CD4-positive, alpha-beta T cell (primary cell): ENCODE measurements at regions not wholly inside any gene's neighbourhood (a gene's known extent, or its start where the extent isn't known, plus 50 kb on each side); places are given as distances from the start of the nearest gene placed in this dataset.
"Not testable (repeated sequence)": the region's sequence is repeated elsewhere in the genome, so short reads cannot be mapped to it uniquely, and the experiment has no call there.

Experiments
- ATAC-seq: fragments of 200-7000 bp; cut with Tn5 transposase; one replicate; pipeline ENCODE4 v1.10.0; 2022; ENCODE audit warnings: mild to moderate bottlenecking; ENCODE audit not compliant: poor library complexity
- CTCF ChIA-PET: fragments of 350-600 bp; sonication (Branson Sonifier 250); formaldehyde crosslinking; loops from one replicate; lab custom pipeline; 2021; ENCODE audit warnings: antibody characterized with exemption, inconsistent platforms; lab: Charles Lee
- POLR2A ChIA-PET: fragments of 350-600 bp; sonication (Branson Sonifier 250); formaldehyde crosslinking; loops from one replicate; lab custom pipeline; 2021; ENCODE audit warnings: antibody characterized with exemption, inconsistent platforms; lab: Charles Lee
- DNase-seq, 14 experiments: peaks; one replicate each; pipeline ENCODE4 v3.0.0-alpha.2; 2013 to 2020; ENCODE audit warnings: mixed read lengths in 2 of 14
- H3K27ac ChIP-seq, 2 donors: one replicate each; pipeline versions ENCODE4 v1.5.1 to v1.7.0; 2013; ENCODE audit warnings: low read length in 2 of 2, low read depth in 1 of 2, mild to moderate bottlenecking in 1 of 2
- H3K27me3 ChIP-seq, 2 experiments: 1 replicate in 1 of 2; 2 replicates in 1 of 2; pipeline versions ENCODE4 v1.6.1 to v1.7.0; 2013; ENCODE audit warnings: low read length in 2 of 2, control low read depth in 1 of 2, mild to moderate bottlenecking in 1 of 2, moderate library complexity in 1 of 2; ENCODE audit not compliant: insufficient read depth in 2 of 2, control insufficient read depth in 1 of 2
- H3K36me3 ChIP-seq: one replicate; pipeline ENCODE4 v1.6.1; 2013; ENCODE audit warnings: low read length, control low read depth; ENCODE audit not compliant: insufficient read depth
- H3K4me1 ChIP-seq: one replicate; pipeline ENCODE4 v1.6.1; 2013; ENCODE audit warnings: low read length, control low read depth; ENCODE audit not compliant: insufficient read depth
- H3K4me3 ChIP-seq: one replicate; pipeline ENCODE4 v1.5.1; 2013; ENCODE audit warnings: mild to moderate bottlenecking, low read length, moderate library complexity
- H3K9me3 ChIP-seq, 2 experiments: 1 replicate in 1 of 2; 2 replicates in 1 of 2; pipeline versions ENCODE4 v1.6.1 to v1.7.0; 2013; ENCODE audit warnings: low read length in 2 of 2, mild to moderate bottlenecking in 2 of 2, control low read depth in 1 of 2, moderate library complexity in 1 of 2; ENCODE audit not compliant: control insufficient read depth in 1 of 2, insufficient read depth in 1 of 2
- H3K27ac Mint-ChIP-seq: one replicate; pipeline ENCODE4 v1.8.0; 2020; ENCODE audit warnings: mixed read lengths
- H3K27me3 Mint-ChIP-seq: one replicate; pipeline ENCODE4 v1.8.0; 2021; ENCODE audit warnings: mixed read lengths
- H3K36me3 Mint-ChIP-seq: one replicate; pipeline ENCODE4 v1.8.0; 2021; ENCODE audit warnings: low read depth, mixed read lengths
- H3K4me1 Mint-ChIP-seq: one replicate; pipeline ENCODE4 v1.8.0; 2021; ENCODE audit warnings: low read depth, mixed read lengths
- H3K4me3 Mint-ChIP-seq: one replicate; pipeline ENCODE4 v1.8.0; 2020; ENCODE audit warnings: mild to moderate bottlenecking, mixed read lengths
- H3K9me3 Mint-ChIP-seq: one replicate; pipeline ENCODE4 v1.8.0; 2020; ENCODE audit warnings: mixed read lengths
- intact Hi-C, 2 experiments: fragments of 100-400 bp; cut with DNase I in 1 of 2; cut with micrococcal nuclease in 1 of 2; formaldehyde crosslinking; loops; one replicate each; pipeline versions ENCODE4 v1.15.1 to v1.9.0; 2023 to 2025; cut with DNase I, micrococcal nuclease
- TF ChIP-seq, protein P1 (sequence below): fragments of 200-600 bp; IDR thresholded peaks from one replicate; pipeline ENCODE4 v1.8.0; 2022; ENCODE audit warnings: antibody characterized with exemption, mild to moderate bottlenecking

DNA sequence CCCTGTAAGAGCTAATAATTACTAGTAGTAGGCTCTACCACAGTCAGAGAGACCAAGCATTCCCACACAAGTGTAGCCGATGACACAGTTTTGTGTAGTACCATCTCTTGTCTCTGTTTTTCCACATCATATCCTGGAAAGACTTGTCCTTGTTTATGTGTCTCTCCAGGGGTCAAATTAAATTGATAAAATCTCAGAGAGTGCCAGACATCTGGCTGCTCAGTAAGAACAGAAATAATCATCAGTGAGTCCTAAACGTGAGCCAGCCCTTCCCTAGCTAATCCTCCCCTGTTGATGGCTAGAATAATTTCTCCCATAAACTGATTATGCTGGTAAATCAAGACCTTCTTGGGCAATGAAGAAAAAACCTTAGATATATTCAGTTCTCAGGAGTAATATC is 111.4 kb upstream of the GRAMD1B start:
- TF ChIP-seq, protein P1, sequence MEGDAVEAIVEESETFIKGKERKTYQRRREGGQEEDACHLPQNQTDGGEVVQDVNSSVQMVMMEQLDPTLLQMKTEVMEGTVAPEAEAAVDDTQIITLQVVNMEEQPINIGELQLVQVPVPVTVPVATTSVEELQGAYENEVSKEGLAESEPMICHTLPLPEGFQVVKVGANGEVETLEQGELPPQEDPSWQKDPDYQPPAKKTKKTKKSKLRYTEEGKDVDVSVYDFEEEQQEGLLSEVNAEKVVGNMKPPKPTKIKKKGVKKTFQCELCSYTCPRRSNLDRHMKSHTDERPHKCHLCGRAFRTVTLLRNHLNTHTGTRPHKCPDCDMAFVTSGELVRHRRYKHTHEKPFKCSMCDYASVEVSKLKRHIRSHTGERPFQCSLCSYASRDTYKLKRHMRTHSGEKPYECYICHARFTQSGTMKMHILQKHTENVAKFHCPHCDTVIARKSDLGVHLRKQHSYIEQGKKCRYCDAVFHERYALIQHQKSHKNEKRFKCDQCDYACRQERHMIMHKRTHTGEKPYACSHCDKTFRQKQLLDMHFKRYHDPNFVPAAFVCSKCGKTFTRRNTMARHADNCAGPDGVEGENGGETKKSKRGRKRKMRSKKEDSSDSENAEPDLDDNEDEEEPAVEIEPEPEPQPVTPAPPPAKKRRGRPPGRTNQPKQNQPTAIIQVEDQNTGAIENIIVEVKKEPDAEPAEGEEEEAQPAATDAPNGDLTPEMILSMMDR = no peak
- Histone ChIP-seq H3K9me3 (no peaks in the 10 kb centered on the region), H3K36me3 (no peaks in the 10 kb centered on the region), H3K4me3 (no peak overlapping the region), H3K27ac (no peak overlapping the region), H3K4me1 (no peaks in the 10 kb centered on the region), H3K27me3 (no peaks in the 10 kb centered on the region)
- no peaks in the 10 kb centered on the region for H3K9me3 Mint-ChIP-seq
- no peak for DNase-seq
- H3K27me3 Mint-ChIP-seq = peaks cover 4% of the 10 kb centered on the region
- H3K4me3 Mint-ChIP-seq = no peak overlapping the region
- no peak overlapping the region for H3K27ac Mint-ChIP-seq
- no peak for ATAC-seq
- intact Hi-C loops = no loop called here
- ChIA-PET POLR2A (no interaction called here), CTCF (no interaction called here)
- H3K36me3 Mint-ChIP-seq = no peaks in the 10 kb centered on the region
- H3K4me1 Mint-ChIP-seq = no peaks in the 10 kb centered on the region

DNA sequence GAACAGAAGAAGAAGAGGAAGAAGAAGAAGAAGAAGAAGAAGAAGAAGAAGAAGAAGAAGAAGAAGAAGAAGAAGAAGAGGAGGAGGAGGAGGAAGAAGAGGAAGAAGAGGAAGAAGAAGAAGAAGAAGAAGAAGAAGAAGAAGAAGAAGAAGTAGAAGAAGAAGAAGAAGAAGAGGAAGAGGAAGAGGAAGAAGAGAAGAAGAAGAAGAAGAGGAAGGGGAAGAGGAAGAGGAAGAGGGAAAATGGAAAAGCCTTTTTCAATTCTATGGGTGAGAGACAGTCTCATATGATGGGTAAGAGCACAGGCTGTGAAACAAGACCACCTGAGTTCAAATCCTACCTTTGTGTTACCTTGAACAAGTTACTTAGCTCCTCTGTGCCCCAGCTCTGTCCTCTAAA is 111.9 kb upstream of the GRAMD1B start:
- H3K4me1 ChIP-seq, DNase-seq, ATAC-seq, intact Hi-C loops, H3K36me3 ChIP-seq, H3K27me3 ChIP-seq, H3K4me3 ChIP-seq, POLR2A ChIA-PET, H3K9me3 Mint-ChIP-seq, H3K9me3 ChIP-seq, H3K27me3 Mint-ChIP-seq, H3K27ac ChIP-seq, CTCF ChIA-PET, H3K4me1 Mint-ChIP-seq, H3K4me3 Mint-ChIP-seq, H3K27ac Mint-ChIP-seq, H3K36me3 Mint-ChIP-seq: not testable (repeated sequence)

DNA sequence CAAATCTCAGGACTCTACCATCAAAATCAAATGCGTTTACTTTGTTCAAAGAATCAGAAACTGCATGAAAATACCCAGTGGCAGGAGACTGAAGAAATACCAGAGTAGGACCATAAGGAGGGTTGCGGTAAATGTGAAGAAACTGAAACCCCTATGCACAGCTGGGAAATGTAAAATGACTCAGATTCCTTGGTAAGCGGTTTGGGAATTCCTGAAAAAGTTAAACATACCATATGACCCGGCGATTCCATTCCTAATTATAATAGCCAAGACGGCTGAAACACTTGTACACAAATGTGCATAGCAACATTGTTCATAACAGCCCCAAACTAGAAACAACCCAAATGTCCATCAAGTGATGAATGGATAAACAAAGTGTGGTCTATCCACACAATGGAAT is 114.1 kb upstream of the GRAMD1B start:
- POLR2A ChIA-PET = no interaction called here
- ATAC-seq (no peak), DNase-seq (no peak)
- Mint-ChIP-seq H3K36me3 (no peaks in the 10 kb centered on the region), H3K27ac (no peak overlapping the region), H3K9me3 (no peaks in the 10 kb centered on the region), H3K4me3 (no peak overlapping the region), H3K27me3 (no peaks in the 10 kb centered on the region), H3K4me1 (no peaks in the 10 kb centered on the region)
- Histone ChIP-seq H3K4me3 (no peak overlapping the region), H3K36me3 (no peaks in the 10 kb centered on the region), H3K27me3 (no peaks in the 10 kb centered on the region), H3K4me1 (no peaks in the 10 kb centered on the region), H3K27ac (no peak overlapping the region), H3K9me3 (no peaks in the 10 kb centered on the region)
- TF ChIP-seq, protein P1 = no peak
- CTCF ChIA-PET = no interaction called here
- intact Hi-C loops = no loop called here

DNA sequence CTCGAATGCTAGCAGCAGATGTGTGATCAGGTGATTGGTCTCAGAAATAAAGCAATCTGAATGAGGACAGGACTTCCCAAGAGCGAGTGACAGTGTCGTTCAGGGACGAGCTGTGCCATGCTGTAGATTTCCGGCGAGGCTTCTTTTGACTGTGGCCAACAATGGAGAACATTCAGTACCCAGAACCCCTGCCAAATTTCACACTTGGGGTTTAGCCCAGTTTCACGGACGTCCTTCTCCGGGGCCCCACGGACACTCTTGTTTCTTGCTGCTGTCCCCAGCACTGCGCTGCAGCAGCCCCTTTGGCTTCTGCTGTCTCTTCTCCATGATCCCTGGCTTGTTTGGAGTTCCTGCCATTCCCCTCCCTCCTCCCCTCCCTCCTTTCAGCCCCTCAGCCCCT is 115.1 kb upstream of the GRAMD1B start:
- ATAC-seq (no peak), DNase-seq (no peak)
- H3K36me3 ChIP-seq = no peaks in the 10 kb centered on the region
- intact Hi-C loops = no loop called here
- H3K4me3 ChIP-seq = no peak overlapping the region
- CTCF ChIA-PET = no interaction called here
- Mint-ChIP-seq H3K9me3 (no peaks in the 10 kb centered on the region), H3K4me3 (no peak overlapping the region), H3K36me3 (no peaks in the 10 kb centered on the region), H3K4me1 (no peaks in the 10 kb centered on the region), H3K27me3 (no peaks in the 10 kb centered on the region), H3K27ac (no peak overlapping the region)
- no peaks in the 10 kb centered on the region for H3K9me3 ChIP-seq
- TF ChIP-seq, protein P1 = no peak
- H3K27me3 ChIP-seq = no peaks in the 10 kb centered on the region
- no peak overlapping the region for H3K27ac ChIP-seq
- POLR2A ChIA-PET = no interaction called here
- no peaks in the 10 kb centered on the region for H3K4me1 ChIP-seq
